ENCODE measurements at regions not wholly inside any gene's neighbourhood (a gene's known extent, or its start where the extent isn't known, plus 50 kb on each side); places are given as distances from the start of the nearest gene placed in this dataset.

DNA sequence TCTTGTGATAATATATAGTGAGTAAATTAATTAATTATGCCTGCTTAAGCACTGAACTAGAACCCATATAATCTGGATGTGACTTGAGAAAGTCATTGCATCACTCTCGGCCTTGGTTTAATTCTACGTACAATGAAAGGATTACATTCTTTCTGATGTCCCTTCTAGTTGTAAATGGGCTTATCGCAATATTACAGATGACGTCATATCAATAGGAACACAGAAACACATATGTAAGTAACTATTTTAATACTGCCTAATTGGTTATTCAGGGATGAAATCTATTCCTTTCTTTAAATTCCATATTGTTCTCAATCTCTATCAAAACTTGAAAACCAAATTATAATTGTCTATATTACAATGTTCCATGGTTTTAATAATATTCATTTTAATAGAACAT is 504.6 kb downstream of the PRR32 start:
- TF ChIP-seq POLR2AphosphoS5 (IDR thresholded peaks at IDR 0.05) (no peak), POLR2A (IDR thresholded peaks at IDR 0.05; ENCODE audit: low read depth) (no peak), EP300 (IDR thresholded peaks at IDR 0.05) (no peak)
- TF ChIP-seq, protein P1, sequence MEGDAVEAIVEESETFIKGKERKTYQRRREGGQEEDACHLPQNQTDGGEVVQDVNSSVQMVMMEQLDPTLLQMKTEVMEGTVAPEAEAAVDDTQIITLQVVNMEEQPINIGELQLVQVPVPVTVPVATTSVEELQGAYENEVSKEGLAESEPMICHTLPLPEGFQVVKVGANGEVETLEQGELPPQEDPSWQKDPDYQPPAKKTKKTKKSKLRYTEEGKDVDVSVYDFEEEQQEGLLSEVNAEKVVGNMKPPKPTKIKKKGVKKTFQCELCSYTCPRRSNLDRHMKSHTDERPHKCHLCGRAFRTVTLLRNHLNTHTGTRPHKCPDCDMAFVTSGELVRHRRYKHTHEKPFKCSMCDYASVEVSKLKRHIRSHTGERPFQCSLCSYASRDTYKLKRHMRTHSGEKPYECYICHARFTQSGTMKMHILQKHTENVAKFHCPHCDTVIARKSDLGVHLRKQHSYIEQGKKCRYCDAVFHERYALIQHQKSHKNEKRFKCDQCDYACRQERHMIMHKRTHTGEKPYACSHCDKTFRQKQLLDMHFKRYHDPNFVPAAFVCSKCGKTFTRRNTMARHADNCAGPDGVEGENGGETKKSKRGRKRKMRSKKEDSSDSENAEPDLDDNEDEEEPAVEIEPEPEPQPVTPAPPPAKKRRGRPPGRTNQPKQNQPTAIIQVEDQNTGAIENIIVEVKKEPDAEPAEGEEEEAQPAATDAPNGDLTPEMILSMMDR (IDR thresholded peaks at IDR 0.05) = no peak
